HFFc6 (cell line): ENCODE measurements at regions not wholly inside any gene's neighbourhood (a gene's known extent, or its start where the extent isn't known, plus 50 kb on each side); places are given as distances from the start of the nearest gene placed in this dataset.

Experiments used
- DNase-seq: peaks from one replicate; pipeline ENCODE4 v3.0.0-alpha.2; 2018
- H3K27ac Mint-ChIP-seq: 2 replicates; pipeline ENCODE4 v1.8.0; 2020; ENCODE audit warnings: mild to moderate bottlenecking, mixed read lengths
- H3K27me3 Mint-ChIP-seq: 2 replicates; pipeline ENCODE4 v1.8.0; 2021; ENCODE audit warnings: mild to moderate bottlenecking, moderate library complexity, mixed read lengths; ENCODE audit not compliant: insufficient read depth
- H3K36me3 Mint-ChIP-seq: 2 replicates; pipeline ENCODE4 v1.8.0; 2021; ENCODE audit warnings: low read depth, mixed read lengths
- H3K4me1 Mint-ChIP-seq: 2 replicates; pipeline ENCODE4 v1.8.0; 2020; ENCODE audit warnings: low read depth, mixed read lengths
- H3K4me3 Mint-ChIP-seq: 2 replicates; pipeline ENCODE4 v1.8.0; 2020; ENCODE audit warnings: mild to moderate bottlenecking, moderate library complexity, mixed read lengths
- H3K9me3 Mint-ChIP-seq: 2 replicates; pipeline ENCODE4 v1.8.0; 2020; ENCODE audit warnings: mild to moderate bottlenecking, mixed read lengths
- CTCF ChIP-seq: fragments of 200-600 bp; sonication (generic); IDR thresholded peaks from 2 replicates; pipeline ENCODE4 v1.5.0; 2021; ENCODE audit warnings: antibody characterized with exemption, mild to moderate bottlenecking

GRCh38 chr4:54819034-54819433 is 161.3 kb downstream of the KIT start:
- no peaks in the 10 kb centered on the region; the same call in 1 of the 2 replicates for H3K27me3 Mint-ChIP-seq
- no peaks in the 10 kb centered on the region for H3K36me3 Mint-ChIP-seq
- H3K4me1 Mint-ChIP-seq: no peaks in the 10 kb centered on the region
- peaks cover 7% of the 10 kb centered on the region; the same call in 1 of the 2 replicates for H3K9me3 Mint-ChIP-seq
- DNase-seq: no peak
- TF ChIP-seq CTCF: no peak
- no peak overlapping the region for H3K27ac Mint-ChIP-seq
- H3K4me3 Mint-ChIP-seq: no peak overlapping the region

- DNase-seq: no peak
- no peak for TF ChIP-seq CTCF
- no peak overlapping the region for H3K27ac Mint-ChIP-seq
- H3K4me3 Mint-ChIP-seq: no peak overlapping the region
- peaks cover 7% of the 10 kb centered on the region; the same call in 1 of the 2 replicates for H3K9me3 Mint-ChIP-seq
- no peaks in the 10 kb centered on the region for H3K36me3 Mint-ChIP-seq
- H3K27me3 Mint-ChIP-seq: no peaks in the 10 kb centered on the region; the same call in 1 of the 2 replicates
- H3K4me1 Mint-ChIP-seq: no peaks in the 10 kb centered on the region
Observed at GRCh38 chr4:54818481-54818880, 160.7 kb downstream of the KIT start.

GRCh38 chr4:54813674-54814073 is 155.9 kb downstream of the KIT start:
- Mint-ChIP-seq H3K27me3 (no peaks in the 10 kb centered on the region; the same call in 1 of the 2 replicates), H3K4me1 (no peaks in the 10 kb centered on the region), H3K27ac (no peak overlapping the region), H3K9me3 (peaks cover 4% of the 10 kb centered on the region; the same call in 1 of the 2 replicates), H3K36me3 (no peaks in the 10 kb centered on the region), H3K4me3 (no peak overlapping the region)
- no peak for DNase-seq
- no peak for TF ChIP-seq CTCF

- Mint-ChIP-seq H3K4me3 (no peak overlapping the region), H3K4me1 (no peaks in the 10 kb centered on the region), H3K36me3 (no peaks in the 10 kb centered on the region), H3K27ac (no peak overlapping the region), H3K9me3 (peaks cover 9% of the 10 kb centered on the region), H3K27me3 (no peaks in the 10 kb centered on the region)
- no peak for DNase-seq
- TF ChIP-seq CTCF: no peak
Observed at GRCh38 chr4:54806351-54806750, 148.6 kb downstream of the KIT start.

- Mint-ChIP-seq H3K4me1 (no peaks in the 10 kb centered on the region), H3K9me3 (peaks cover 9% of the 10 kb centered on the region), H3K27ac (no peak overlapping the region), H3K4me3 (no peak overlapping the region), H3K36me3 (no peaks in the 10 kb centered on the region), H3K27me3 (no peaks in the 10 kb centered on the region)
- no peak for DNase-seq
- no peak for TF ChIP-seq CTCF
Observed at GRCh38 chr4:54802336-54802735, 144.6 kb downstream of the KIT start.
